SK-N-SH (cell line): ENCODE measurements at regions not wholly inside any gene's neighbourhood (a gene's known extent, or its start where the extent isn't known, plus 50 kb on each side); places are given as distances from the start of the nearest gene placed in this dataset.

ENCODE experiments used
- CTCF ChIA-PET: fragments of 300-600, 350-600 bp; formaldehyde crosslinking; extraction: SDS; loops from one replicate; lab custom pipeline; 2021; lab: Yijun Ruan, JAX
- POLR2A ChIA-PET: fragments of 350-600 bp; sonication (Branson Sonifier 250); formaldehyde crosslinking; extraction: SDS; loops from one replicate; lab custom pipeline; 2020; ENCODE audit warnings: antibody characterized with exemption, inconsistent platforms; lab: Yijun Ruan, JAX
- DNase-seq: peaks from one replicate; pipeline ENCODE4 v3.0.0; 2012
- H2AFZ ChIP-seq: fragments of 200-600 bp; sonication (generic); 2 replicates; pipeline ENCODE4 v1.8.1; 2016; ENCODE audit warnings: antibody characterized with exemption, mild to moderate bottlenecking, low read depth
- H3F3A ChIP-seq: fragments of 200-600 bp; sonication (generic); replicated peaks from 2 replicates; pipeline ENCODE3; 2016; ENCODE audit warnings: antibody characterized with exemption, mild to moderate bottlenecking; ENCODE audit not compliant: insufficient read depth
- H3K27ac ChIP-seq, 2 experiments: fragments of 200-500 bp in 1 of 2; fragments of 200-600 bp in 1 of 2; sonication (Bioruptor generic) in 1 of 2; sonication (generic), shearing (Covaris generic) in 1 of 2; 2 replicates each; pipeline versions ENCODE4 v1.5.1 to v1.6.1; 2014 to 2016; ENCODE audit warnings: low read depth in 2 of 2, inconsistent platforms in 1 of 2, low read length in 1 of 2, mild to moderate bottlenecking in 1 of 2, mixed read lengths in 1 of 2
- H3K27me3 ChIP-seq: fragments of 200-600 bp; sonication (generic), shearing (Covaris generic); 2 replicates; pipeline ENCODE4 v1.6.1; 2016; ENCODE audit warnings: mixed run types; ENCODE audit not compliant: insufficient read depth
- H3K36me3 ChIP-seq, 2 experiments: fragments of 200-500 bp in 1 of 2; fragments of 200-600 bp in 1 of 2; sonication (Bioruptor generic) in 1 of 2; sonication (generic) in 1 of 2; replicated peaks in 1 of 2; 2 replicates each; pipeline versions ENCODE3 to v1.5.1; 2014 to 2016; ENCODE audit warnings: low read length in 1 of 2, mild to moderate bottlenecking in 1 of 2; ENCODE audit not compliant: insufficient read depth in 2 of 2, control insufficient read depth in 1 of 2
- H3K4me1 ChIP-seq, 2 experiments: fragments of 200-500 bp in 1 of 2; fragments of 200-600 bp in 1 of 2; sonication (Bioruptor generic) in 1 of 2; sonication (generic), shearing (Covaris generic) in 1 of 2; 2 replicates each; pipeline versions ENCODE4 v1.5.1 to v1.6.1; 2014 to 2016; ENCODE audit warnings: low read depth in 1 of 2, low read length in 1 of 2, mixed run types in 1 of 2; ENCODE audit not compliant: insufficient read depth in 2 of 2, control insufficient read depth in 1 of 2
- H3K4me2 ChIP-seq: fragments of 200-600 bp; sonication (generic), shearing (Covaris generic); 2 replicates; pipeline ENCODE4 v1.6.1; 2017; ENCODE audit warnings: mixed run types
- H3K4me3 ChIP-seq, 2 experiments: fragments of 200-500 bp in 1 of 2; fragments of 200-600 bp in 1 of 2; sonication (Bioruptor generic) in 1 of 2; sonication (generic), shearing (Covaris generic) in 1 of 2; 2 replicates each; pipeline versions ENCODE4 v1.5.1 to v1.8.1; 2014 to 2016; ENCODE audit warnings: low read depth in 2 of 2, inconsistent platforms in 1 of 2, low read length in 1 of 2, mild to moderate bottlenecking in 1 of 2, mixed read lengths in 1 of 2, moderate library complexity in 1 of 2
- H3K79me2 ChIP-seq: fragments of 200-600 bp; sonication (generic); 2 replicates; pipeline ENCODE4 v1.8.1; 2017; ENCODE audit warnings: mild to moderate bottlenecking; ENCODE audit not compliant: insufficient read depth
- H3K9ac ChIP-seq: fragments of 200-600 bp; sonication (generic); 2 replicates; pipeline ENCODE4 v1.6.1; 2017; ENCODE audit warnings: mixed run types
- H3K9me2 ChIP-seq: fragments of 200-600 bp; sonication (generic); 2 replicates; pipeline ENCODE4 v1.6.1; 2017; ENCODE audit warnings: mixed run types
- H3K9me3 ChIP-seq: fragments of 200-600 bp; sonication (generic); 2 replicates; pipeline ENCODE4 v1.6.1; 2017; ENCODE audit warnings: mixed run types, mild to moderate bottlenecking, moderate library complexity
- H4K20me1 ChIP-seq: fragments of 200-600 bp; sonication (generic); 2 replicates; pipeline ENCODE4 v1.6.1; 2017; ENCODE audit warnings: mild to moderate bottlenecking, mixed run types; ENCODE audit not compliant: insufficient read depth
- EP300 ChIP-seq, 2 experiments: IDR thresholded peaks; 2 replicates each; pipeline versions ENCODE4 v1.4.0 to v1.6.1; 2012; ENCODE audit warnings: borderline replicate concordance in 1 of 2, low read depth in 1 of 2, low read length in 1 of 2
- FOXJ3 ChIP-seq: sonication (generic); formaldehyde crosslinking; IDR thresholded peaks from 2 replicates; pipeline ENCODE4 v1.5.1; 2020; ENCODE audit warnings: mild to moderate bottlenecking, missing genetic modification reagents
- GATA2 ChIP-seq: sonication (generic); formaldehyde crosslinking; IDR thresholded peaks from 2 replicates; pipeline ENCODE4 v1.5.0; 2020; ENCODE audit warnings: mild to moderate bottlenecking, missing genetic modification reagents
- IRF3 ChIP-seq: fragments of 150-350 bp; IDR thresholded peaks from 2 replicates; pipeline ENCODE4 v1.6.1; 2016; ENCODE audit warnings: mild to moderate bottlenecking, low read depth, low read length
- MXI1 ChIP-seq: IDR thresholded peaks from 2 replicates; pipeline ENCODE4 v1.6.1; 2012; ENCODE audit warnings: mild to moderate bottlenecking, low read depth, low read length, improper control_type of control experiment
- POLR2AphosphoS5 ChIP-seq: IDR thresholded peaks from 2 replicates; pipeline ENCODE4 v1.6.1; 2012; ENCODE audit warnings: low read depth, low read length
- REST ChIP-seq: IDR thresholded peaks from 2 replicates; pipeline ENCODE4 v1.6.1; 2012; ENCODE audit warnings: mild to moderate bottlenecking, low read depth, low read length, moderate library complexity
- TEAD4 ChIP-seq: IDR thresholded peaks from 2 replicates; pipeline ENCODE4 v1.4.0; 2012; ENCODE audit warnings: mild to moderate bottlenecking, borderline replicate concordance; ENCODE audit not compliant: insufficient read depth
- USF1 ChIP-seq: IDR thresholded peaks from 2 replicates; pipeline ENCODE4 v1.4.0; 2012; ENCODE audit warnings: low read depth, borderline replicate concordance
- USF2 ChIP-seq: fragments of 150-350 bp; IDR thresholded peaks from 2 replicates; pipeline ENCODE4 v1.6.1; 2017; ENCODE audit warnings: antibody characterized with exemption, low read length, low read depth, borderline replicate concordance
- YY1 ChIP-seq: IDR thresholded peaks from 2 replicates; pipeline ENCODE4 v1.4.0; 2012; ENCODE audit warnings: low read depth, mild to moderate bottlenecking
- ZBTB33 ChIP-seq: IDR thresholded peaks from 2 replicates; pipeline ENCODE4 v1.4.0; 2012; ENCODE audit warnings: low read depth, borderline replicate concordance
- WGBS: methylation state at CpG from one replicate; pipeline ENCODE4 v1.1.6; 2017; ENCODE audit warnings: low lambda C conversion rate; 5-methylcytosine and 5-hydroxymethylcytosine counted together

GRCh38 chr11:37336401-37336800 lies 738.4 kb upstream of the RAG2 start:
- 0 out of 4 replicates have a peak, but pooled peaks cover 0 to 2% of the 10 kb centered on the region in 2 experiments for H3K4me1 ChIP-seq
- H3K9me3 ChIP-seq: no peaks in the 10 kb centered on the region
- no peak for DNase-seq
- 92% methylated on average over 2 of the region's 2 CpGs for WGBS
- H3F3A ChIP-seq: no peaks in the 10 kb centered on the region
- no peaks in the 10 kb centered on the region for H3K36me3 ChIP-seq
- H3K4me2 ChIP-seq: no peak overlapping the region
- no peak overlapping the region for H3K27ac ChIP-seq
- TF ChIP-seq MXI1: no peak
- no peak for TF ChIP-seq TEAD4
- TF ChIP-seq FOXJ3: no peak
- no peak for TF ChIP-seq USF1
- TF ChIP-seq REST: no peak
- TF ChIP-seq ZBTB33: no peak
- TF ChIP-seq EP300 (IDR thresholded peaks at IDR 0.05; ENCODE audit: borderline replicate concordance in 1 of 2, low read depth in 1 of 2, low read length in 1 of 2): no peak
- no peak for TF ChIP-seq YY1
- TF ChIP-seq USF2: no peak
- TF ChIP-seq GATA2 (CRISPR knock-in tag): no peak
- TF ChIP-seq POLR2AphosphoS5: no peak
- TF ChIP-seq IRF3: no peak
- TF ChIP-seq, all 33 proteins: peak for 0
- no peaks in the 10 kb centered on the region for H3K9me2 ChIP-seq
- H2AFZ ChIP-seq: no peak overlapping the region
- no peak overlapping the region for H3K4me3 ChIP-seq
- ChIA-PET CTCF (no interaction called here), POLR2A (no interaction called here)
- no peaks in the 10 kb centered on the region for H4K20me1 ChIP-seq
- no peak overlapping the region for H3K9ac ChIP-seq
- no peaks in the 10 kb centered on the region for H3K79me2 ChIP-seq
- no peaks in the 10 kb centered on the region for H3K27me3 ChIP-seq
